HepG2 (cell line): ENCODE measurements at regions not wholly inside any gene's neighbourhood (a gene's known extent, or its start where the extent isn't known, plus 50 kb on each side); places are given as distances from the start of the nearest gene placed in this dataset.

Experiments
- ATAC-seq: fragments of 200-7000 bp; cut with Tn5 transposase; 3 replicates; pipeline ENCODE4 v1.9.1; 2020; ENCODE audit warnings: mild to moderate bottlenecking, moderate library complexity
- BruUV-seq: library from RNA; stranded (reverse); fragments of 400-500 nt; replicated peaks from 2 replicates; lab custom pipeline; 2021; lab: Mats Ljungman, UMichigan
- CTCF ChIA-PET: fragments of 300-600 bp; formaldehyde crosslinking; extraction: SDS; loops from one replicate; lab custom pipeline; 2021; ENCODE audit warnings: low total read pairs, inconsistent platforms, low intra/inter-chr PET ratio; lab: Yijun Ruan, JAX
- POLR2A ChIA-PET: fragments of 350-600 bp; sonication (Branson Sonifier 250); formaldehyde crosslinking; loops from one replicate; lab custom pipeline; 2020; ENCODE audit warnings: antibody characterized with exemption, inconsistent platforms; lab: Yijun Ruan, JAX
- DNase-seq: peaks from one replicate; pipeline ENCODE4 v3.0.0-alpha.2; 2015; ENCODE audit warnings: low spot score
- FAIRE-seq: peaks from 3 replicates; lab custom pipeline; 2011; peaks lifted over from hg19 to GRCh38; lab: Jason Lieb, UNC
- H2AFZ ChIP-seq: one replicate; pipeline ENCODE4 v1.6.1; 2011; ENCODE audit warnings: low read length, inconsistent platforms
- H3K27ac ChIP-seq: fragments of 300-600 bp; 3 replicates; pipeline ENCODE4 v1.8.0; 2011; ENCODE audit warnings: mixed run types, mild to moderate bottlenecking, mixed read lengths, low read length, inconsistent platforms; ENCODE audit not compliant: insufficient read depth; ENCODE audit errors: extremely low read length
- H3K27me3 ChIP-seq, 2 experiments: fragments of 200-600 bp in 1 of 2; 2 replicates in 1 of 2; 3 replicates in 1 of 2; pipeline versions ENCODE4 v1.6.0 to v1.8.0; 2011; ENCODE audit warnings: low read length in 2 of 2, mild to moderate bottlenecking in 2 of 2, moderate library complexity in 2 of 2, inconsistent platforms in 1 of 2; ENCODE audit not compliant: insufficient read depth in 2 of 2, control insufficient read depth in 1 of 2
- H3K36me3 ChIP-seq, 2 experiments: fragments of 200-600 bp in 1 of 2; replicated peaks in 1 of 2; 2 replicates in 1 of 2; 3 replicates in 1 of 2; pipeline versions ENCODE4 v1.5.1 to v1.8.0; 2011; ENCODE audit warnings: low read length in 2 of 2, inconsistent platforms in 1 of 2; ENCODE audit not compliant: insufficient read depth in 2 of 2, control insufficient read depth in 1 of 2
- H3K4me1 ChIP-seq: 2 replicates; pipeline ENCODE4 v1.5.1; 2012; ENCODE audit warnings: low read length, inconsistent platforms; ENCODE audit not compliant: insufficient read depth
- H3K4me2 ChIP-seq: 2 replicates; pipeline ENCODE4 v1.6.0; 2011; ENCODE audit warnings: low read depth, low read length, inconsistent platforms
- H3K4me3 ChIP-seq, 3 experiments: fragments of 200-600 bp in 1 of 3; sonication (generic), shearing (Covaris generic) in 1 of 3; replicated peaks in 1 of 3; 2 replicates each; pipeline ENCODE4 v1.5.1; 2011 to 2016; ENCODE audit warnings: low read length in 3 of 3, inconsistent platforms in 2 of 3, low read depth in 2 of 3, mild to moderate bottlenecking in 2 of 3, control low read depth in 1 of 3, mixed read lengths in 1 of 3; ENCODE audit not compliant: insufficient read depth in 1 of 3
- H3K79me2 ChIP-seq: one replicate; pipeline ENCODE4 v1.6.1; 2011; ENCODE audit warnings: low read length, inconsistent platforms; ENCODE audit not compliant: insufficient read depth
- H3K9ac ChIP-seq: 2 replicates; pipeline ENCODE4 v1.6.0; 2011; ENCODE audit warnings: mild to moderate bottlenecking, low read depth, low read length, inconsistent platforms; ENCODE audit not compliant: insufficient read depth
- H3K9me3 ChIP-seq: 2 replicates; pipeline ENCODE4 v1.5.1; 2012; ENCODE audit warnings: mild to moderate bottlenecking, low read length
- H4K20me1 ChIP-seq: 2 replicates; pipeline ENCODE4 v1.6.0; 2011; ENCODE audit warnings: inconsistent platforms, mild to moderate bottlenecking, low read length, moderate library complexity; ENCODE audit not compliant: insufficient read depth
- FOXA3 ChIP-seq: IDR thresholded peaks from 2 replicates; pipeline ENCODE4 v1.6.1; 2016; ENCODE audit warnings: missing genetic modification reagents, missing compliant biosample characterization
- FOXK1 ChIP-seq: sonication (generic); formaldehyde crosslinking; IDR thresholded peaks from 2 replicates; pipeline ENCODE4 v1.4.0; 2020; ENCODE audit warnings: low read depth, missing genetic modification reagents, borderline replicate concordance
- HNRNPH1 ChIP-seq: fragments of 200-400 bp; formaldehyde crosslinking; optimal IDR thresholded peaks from 2 replicates; pipeline ENCODE3; 2017; ENCODE audit warnings: mild to moderate bottlenecking, low read depth, low read length
- JUNB ChIP-seq: sonication (generic); formaldehyde crosslinking; IDR thresholded peaks from 2 replicates; pipeline ENCODE4 v1.8.0; 2022; ENCODE audit warnings: missing genetic modification reagents, mild to moderate bottlenecking, borderline replicate concordance
- MYNN ChIP-seq: sonication (generic); formaldehyde crosslinking; IDR thresholded peaks from 2 replicates; pipeline ENCODE4 v1.4.0; 2020; ENCODE audit warnings: mild to moderate bottlenecking, low read depth, missing genetic modification reagents
- NFYC ChIP-seq: IDR thresholded peaks from 2 replicates; pipeline ENCODE4 v1.6.1; 2016; ENCODE audit warnings: missing genetic modification reagents, missing compliant biosample characterization
- PHF20 ChIP-seq: sonication (generic); formaldehyde crosslinking; IDR thresholded peaks from 2 replicates; pipeline ENCODE4 v1.5.0; 2020; ENCODE audit warnings: mild to moderate bottlenecking, missing genetic modification reagents
- SIN3B ChIP-seq: fragments of 150-350 bp; IDR thresholded peaks from 2 replicates; pipeline ENCODE4 v1.6.1; 2014; ENCODE audit warnings: low read length
- TCF7 ChIP-seq: sonication (generic); IDR thresholded peaks from 2 replicates; pipeline ENCODE4 v1.6.1; 2016; ENCODE audit warnings: antibody characterized with exemption, low read depth
- TCF7L2 ChIP-seq: IDR thresholded peaks from 2 replicates; pipeline ENCODE4 v1.6.1; 2011; ENCODE audit warnings: mild to moderate bottlenecking, low read depth, low read length, moderate library complexity
- TMF1 ChIP-seq: sonication (generic); formaldehyde crosslinking; IDR thresholded peaks from 2 replicates; pipeline ENCODE4 v1.8.1; 2022; ENCODE audit warnings: low read depth, missing genetic modification reagents
- U2AF2 ChIP-seq: fragments of 200-400 bp; formaldehyde crosslinking; IDR thresholded peaks from 2 replicates; pipeline ENCODE4 v1.6.1; 2017; ENCODE audit warnings: low read depth, mild to moderate bottlenecking, low read length
- ZFP41 ChIP-seq: sonication (generic); formaldehyde crosslinking; IDR thresholded peaks from 2 replicates; pipeline ENCODE4 v1.4.0; 2020; ENCODE audit warnings: mild to moderate bottlenecking, missing genetic modification reagents, borderline replicate concordance
- ZNF10 ChIP-seq: sonication (generic); formaldehyde crosslinking; IDR thresholded peaks from 2 replicates; pipeline ENCODE4 v1.4.0; 2020; ENCODE audit warnings: mild to moderate bottlenecking, low read depth, missing genetic modification reagents, borderline replicate concordance
- ZNF652 ChIP-seq: IDR thresholded peaks from 2 replicates; pipeline ENCODE4 v1.6.1; 2016; ENCODE audit warnings: low read depth, borderline replicate concordance
- ZNF674 ChIP-seq: sonication (generic); formaldehyde crosslinking; IDR thresholded peaks from 2 replicates; pipeline ENCODE4 v1.5.0; 2020; ENCODE audit warnings: low read depth, mild to moderate bottlenecking, missing genetic modification reagents
- ZNF780A ChIP-seq: sonication (generic); formaldehyde crosslinking; IDR thresholded peaks from 2 replicates; pipeline ENCODE4 v1.8.0; 2022; ENCODE audit warnings: mild to moderate bottlenecking, missing genetic modification reagents, moderate library complexity
- ZSCAN25 ChIP-seq: sonication (generic); formaldehyde crosslinking; IDR thresholded peaks from 2 replicates; pipeline ENCODE4 v1.8.0; 2022; ENCODE audit warnings: mild to moderate bottlenecking, missing genetic modification reagents
- WGBS: methylation state at CpG from one replicate; pipeline ENCODE4 v1.1.6; 2017; ENCODE audit warnings: low lambda C conversion rate; 5-methylcytosine and 5-hydroxymethylcytosine counted together
- in situ Hi-C: cut with HindIII; loops from 2 replicates; pipeline ENCODE4 v1.10.0; 2017; ENCODE audit warnings: low pct_unique_long_range_greater_than_20kb; ENCODE audit not compliant: extremely low pct_ligation_motif_present
- intact Hi-C: fragments of 100-400 bp; cut with micrococcal nuclease; formaldehyde crosslinking; loops from one replicate; pipeline ENCODE4 v1.10.0; 2022; ENCODE audit not compliant: unreplicated experiment
- TF ChIP-seq, protein P1 (sequence below): IDR thresholded peaks from 2 replicates; pipeline ENCODE4 v1.6.1; 2016; ENCODE audit warnings: missing genetic modification reagents, missing compliant biosample characterization
- TF ChIP-seq, protein P2 (sequence below): sonication (generic); formaldehyde crosslinking; IDR thresholded peaks from 2 replicates; pipeline ENCODE4 v1.4.0; 2020; ENCODE audit warnings: missing genetic modification reagents

DNA sequence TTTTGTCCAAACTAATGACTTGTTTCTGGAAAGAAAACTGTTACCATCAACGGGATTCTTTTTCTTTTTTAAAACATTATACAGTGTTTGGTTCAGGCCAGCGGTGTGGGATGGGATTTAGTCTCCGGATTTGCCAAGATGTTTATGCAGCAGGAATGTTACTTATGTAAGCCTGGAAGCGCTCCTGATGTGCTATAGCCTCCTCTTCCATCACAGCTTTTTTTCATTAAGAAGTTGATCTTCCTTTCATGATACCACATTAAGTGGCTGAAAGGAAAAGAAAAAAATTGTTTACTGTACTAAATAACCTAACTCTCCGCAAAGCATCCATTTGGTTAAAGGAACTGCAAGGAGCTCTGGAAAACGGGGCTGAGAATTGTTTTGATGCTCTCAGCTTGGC, 120.5 kb upstream of the ALDH1A3 start:
- in situ Hi-C loops = no loop called here
- 0 out of 2 replicates have a peak, but pooled peaks cover 3% of the 10 kb centered on the region for H4K20me1 ChIP-seq
- FAIRE-seq (no peak), ATAC-seq (no peak), DNase-seq (no peak)
- no peaks in the 10 kb centered on the region for H3K9me3 ChIP-seq
- H3K4me1 ChIP-seq = peaks cover 13% of the 10 kb centered on the region; the same call in 1 of the 2 replicates
- H3K4me3 ChIP-seq = no peak overlapping the region
- H3K27ac ChIP-seq = no peak overlapping the region
- no peaks in the 10 kb centered on the region for H3K36me3 ChIP-seq
- peaks cover 1 to 28% of the 10 kb centered on the region in 2 experiments; a peak in 4 of 5 replicates for H3K27me3 ChIP-seq
- 26% methylated on average over 6 of the region's 6 CpGs for WGBS
- H2AFZ ChIP-seq = no peak overlapping the region
- POLR2A ChIA-PET = no interaction called here
- no peak for TF ChIP-seq TCF7L2
- no peak for TF ChIP-seq U2AF2
- no peak for TF ChIP-seq JUNB
- TF ChIP-seq, protein P1, sequence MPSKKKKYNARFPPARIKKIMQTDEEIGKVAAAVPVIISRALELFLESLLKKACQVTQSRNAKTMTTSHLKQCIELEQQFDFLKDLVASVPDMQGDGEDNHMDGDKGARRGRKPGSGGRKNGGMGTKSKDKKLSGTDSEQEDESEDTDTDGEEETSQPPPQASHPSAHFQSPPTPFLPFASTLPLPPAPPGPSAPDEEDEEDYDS (CRISPR knock-in tag) = no peak
- no peak for TF ChIP-seq SIN3B
- TF ChIP-seq PHF20 (CRISPR knock-in tag) = no peak
- TF ChIP-seq TMF1 (CRISPR knock-in tag) = no peak
- no peak for TF ChIP-seq FOXK1 (CRISPR knock-in tag)
- CTCF ChIA-PET = no interaction called here
- no peak overlapping the region for H3K4me2 ChIP-seq
- no TSS peak for BruUV-seq
- no peaks in the 10 kb centered on the region for H3K79me2 ChIP-seq
- intact Hi-C loops = no loop called here
- no peak overlapping the region for H3K9ac ChIP-seq

DNA sequence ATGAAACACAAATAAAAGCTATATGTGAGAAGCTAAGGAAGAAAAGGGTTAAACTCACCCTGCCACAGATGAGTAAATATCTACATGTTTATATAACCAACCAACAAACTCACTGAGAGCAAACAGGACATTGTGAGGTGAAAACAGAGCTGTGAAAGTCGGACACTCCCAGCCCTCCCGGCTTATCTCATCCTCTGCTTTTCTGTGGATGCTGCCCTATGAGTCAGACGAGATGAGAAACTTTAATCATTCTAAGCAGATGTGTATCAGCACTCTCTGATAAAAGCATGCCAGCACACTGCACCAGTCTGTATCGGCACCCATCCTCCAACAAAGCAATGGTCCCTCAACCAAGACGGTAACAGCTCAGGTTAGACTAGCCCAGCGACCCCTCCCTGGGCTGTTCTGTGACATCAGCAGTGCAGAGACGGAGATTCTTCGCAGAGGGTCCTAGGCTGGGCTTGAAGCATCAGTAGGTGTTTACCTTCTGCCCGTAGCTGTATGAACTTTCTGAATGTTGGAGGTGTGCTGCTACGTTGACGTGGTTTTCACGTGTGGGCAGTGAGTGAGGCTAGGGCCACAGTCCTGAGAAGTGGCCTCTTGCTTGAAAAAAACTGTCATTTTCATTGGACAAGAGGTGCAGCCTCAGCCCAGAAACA, 119.8 kb upstream of the ALDH1A3 start:
- H3K4me1 ChIP-seq = peaks cover 13% of the 10 kb centered on the region; the same call in 1 of the 2 replicates
- in situ Hi-C loops (no loop called here), intact Hi-C loops (no loop called here)
- no peaks in the 10 kb centered on the region for H3K79me2 ChIP-seq
- H4K20me1 ChIP-seq = 0 out of 2 replicates have a peak, but pooled peaks cover 3% of the 10 kb centered on the region
- H3K9ac ChIP-seq = no peak overlapping the region
- DNase-seq = peak; percentile 22
- peaks cover 1 to 30% of the 10 kb centered on the region in 2 experiments; a peak in 4 of 5 replicates for H3K27me3 ChIP-seq
- no peaks in the 10 kb centered on the region for H3K36me3 ChIP-seq
- no peaks in the 10 kb centered on the region for H3K9me3 ChIP-seq
- ATAC-seq = peak; percentile 76
- no peak overlapping the region for H3K27ac ChIP-seq
- no peak overlapping the region for H3K4me2 ChIP-seq
- no peak overlapping the region for H3K4me3 ChIP-seq
- ChIA-PET POLR2A (no interaction called here), CTCF (no interaction called here)
- 3% methylated on average over 7 of the region's 12 CpGs for WGBS
- H2AFZ ChIP-seq = no peak overlapping the region
- FAIRE-seq = no peak
- BruUV-seq = no TSS peak
- TF ChIP-seq ZNF780A (CRISPR knock-in tag) = no peak
- TF ChIP-seq, protein P2, sequence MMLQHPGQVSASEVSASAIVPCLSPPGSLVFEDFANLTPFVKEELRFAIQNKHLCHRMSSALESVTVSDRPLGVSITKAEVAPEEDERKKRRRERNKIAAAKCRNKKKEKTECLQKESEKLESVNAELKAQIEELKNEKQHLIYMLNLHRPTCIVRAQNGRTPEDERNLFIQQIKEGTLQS = no peak
- TF ChIP-seq MYNN (CRISPR knock-in tag) = no peak
- no peak for TF ChIP-seq ZSCAN25
- peak; percentile 91 for TF ChIP-seq ZNF652 (CRISPR knock-in tag)
- TF ChIP-seq FOXA3 (CRISPR knock-in tag) = peak; percentile 30; the same call in 1 of the 2 replicates
- no peak for TF ChIP-seq ZNF674
- no peak for TF ChIP-seq ZFP41 (CRISPR knock-in tag)
- no peak for TF ChIP-seq TCF7
- no peak for TF ChIP-seq ZNF10 (CRISPR knock-in tag)
- TF ChIP-seq NFYC (CRISPR knock-in tag) = no peak
- no peak for TF ChIP-seq HNRNPH1
